SU-DHL-6 (cell line): ENCODE measurements at regions not wholly inside any gene's neighbourhood (a gene's known extent, or its start where the extent isn't known, plus 50 kb on each side); places are given as distances from the start of the nearest gene placed in this dataset.

Experiments used
- H2AFZ ChIP-seq: fragments of 200-600 bp; sonication (generic); 2 replicates; pipeline ENCODE4 v1.6.1; 2014; ENCODE audit warnings: low read depth, mild to moderate bottlenecking, moderate library complexity, mixed read lengths, antibody characterized with exemption, low read length; ENCODE audit not compliant: severe bottlenecking
- H3F3A ChIP-seq: fragments of 200-600 bp; shearing (Covaris generic); 2 replicates; pipeline ENCODE4 v1.6.0; 2016; ENCODE audit warnings: antibody characterized with exemption, mild to moderate bottlenecking; ENCODE audit not compliant: insufficient read depth
- H3K27ac ChIP-seq: fragments of 200-600 bp; sonication (generic); 2 replicates; pipeline ENCODE4 v1.5.1; 2016; ENCODE audit warnings: low read depth, mild to moderate bottlenecking, low read length, moderate library complexity, mixed read lengths
- H3K27me3 ChIP-seq: fragments of 200-600 bp; sonication (generic), shearing (Covaris generic); 2 replicates; pipeline ENCODE4 v1.6.0; 2014; ENCODE audit warnings: mild to moderate bottlenecking, low read length
- H3K36me3 ChIP-seq: fragments of 200-600 bp; sonication (generic); 2 replicates; pipeline ENCODE4 v1.6.1; 2014; ENCODE audit warnings: mild to moderate bottlenecking, low read length, mixed read lengths
- H3K4me2 ChIP-seq: fragments of 300-600, 200-600 bp; shearing (Covaris generic), sonication (generic); 2 replicates; pipeline ENCODE4 v1.6.0; 2014; ENCODE audit warnings: low read length, low read depth, mild to moderate bottlenecking; ENCODE audit not compliant: poor library complexity, severe bottlenecking
- H3K4me3 ChIP-seq: fragments of 200-600 bp; sonication (generic); 2 replicates; pipeline ENCODE4 v1.5.1; 2014; ENCODE audit warnings: antibody characterized with exemption, low read length, mild to moderate bottlenecking, mixed read lengths; ENCODE audit not compliant: insufficient read depth, poor library complexity, severe bottlenecking
- H3K79me2 ChIP-seq: fragments of 200-600 bp; sonication (generic); 2 replicates; pipeline ENCODE4 v1.6.1; 2014; ENCODE audit warnings: mild to moderate bottlenecking, low read length, moderate library complexity; ENCODE audit not compliant: insufficient read depth
- H3K9ac ChIP-seq: fragments of 200-600 bp; sonication (generic); 2 replicates; pipeline ENCODE4 v1.7.0; 2014; ENCODE audit warnings: mild to moderate bottlenecking, low read length
- H3K9me2 ChIP-seq: fragments of 200-600 bp; sonication (generic); replicated peaks from 2 replicates; pipeline ENCODE4 v1.6.1; 2014; ENCODE audit warnings: low read length; ENCODE audit not compliant: insufficient read depth
- H3K9me3 ChIP-seq: fragments of 200-600 bp; sonication (generic); 2 replicates; pipeline ENCODE4 v1.6.1; 2014; ENCODE audit warnings: low read length, mixed read lengths; ENCODE audit not compliant: insufficient read depth
- H4K20me1 ChIP-seq: fragments of 200-600 bp; sonication (generic); 2 replicates; pipeline ENCODE4 v1.6.1; 2014; ENCODE audit warnings: low read depth, mild to moderate bottlenecking, antibody characterized with exemption, low read length, moderate library complexity, mixed read lengths
- EZH2phosphoT487 ChIP-seq: fragments of 200-600 bp; sonication (generic), shearing (Covaris generic); conservative IDR thresholded peaks from 2 replicates; pipeline ENCODE4 v1.6.1; 2018; ENCODE audit warnings: mild to moderate bottlenecking, antibody characterized with exemption, low read length, moderate library complexity, mixed read lengths
- TF ChIP-seq, protein P1 (sequence below): fragments of 200-600 bp; sonication (generic); IDR thresholded peaks from one replicate; pipeline ENCODE4 v1.5.1; 2017; ENCODE audit warnings: antibody characterized with exemption, mild to moderate bottlenecking, low read length, moderate library complexity; ENCODE audit not compliant: insufficient read depth, poor library complexity, severe bottlenecking

DNA sequence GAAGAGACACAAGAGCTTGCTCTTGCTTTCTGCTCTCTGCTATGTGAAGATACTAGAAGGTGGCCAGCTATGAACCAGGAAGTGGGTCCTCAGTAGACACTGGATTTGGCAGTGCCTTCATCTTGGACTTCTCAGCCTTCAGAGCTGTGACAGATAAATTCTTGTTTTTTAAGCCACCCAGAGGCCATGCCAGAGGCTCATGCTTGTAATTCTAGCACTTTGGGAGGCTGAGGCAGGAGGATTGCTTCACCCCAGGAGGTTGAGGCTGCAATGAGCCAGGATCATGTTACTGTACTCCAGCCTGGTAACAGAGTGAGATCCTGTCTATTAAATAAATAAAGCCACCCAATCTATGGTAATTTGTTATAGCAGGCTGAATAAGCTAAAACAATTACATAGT, 185.5 kb upstream of the SALL4 start:
- no peaks in the 10 kb centered on the region for H3K36me3 ChIP-seq
- no peak overlapping the region for H3K4me3 ChIP-seq
- no peaks in the 10 kb centered on the region for H4K20me1 ChIP-seq
- TF ChIP-seq, protein P1, sequence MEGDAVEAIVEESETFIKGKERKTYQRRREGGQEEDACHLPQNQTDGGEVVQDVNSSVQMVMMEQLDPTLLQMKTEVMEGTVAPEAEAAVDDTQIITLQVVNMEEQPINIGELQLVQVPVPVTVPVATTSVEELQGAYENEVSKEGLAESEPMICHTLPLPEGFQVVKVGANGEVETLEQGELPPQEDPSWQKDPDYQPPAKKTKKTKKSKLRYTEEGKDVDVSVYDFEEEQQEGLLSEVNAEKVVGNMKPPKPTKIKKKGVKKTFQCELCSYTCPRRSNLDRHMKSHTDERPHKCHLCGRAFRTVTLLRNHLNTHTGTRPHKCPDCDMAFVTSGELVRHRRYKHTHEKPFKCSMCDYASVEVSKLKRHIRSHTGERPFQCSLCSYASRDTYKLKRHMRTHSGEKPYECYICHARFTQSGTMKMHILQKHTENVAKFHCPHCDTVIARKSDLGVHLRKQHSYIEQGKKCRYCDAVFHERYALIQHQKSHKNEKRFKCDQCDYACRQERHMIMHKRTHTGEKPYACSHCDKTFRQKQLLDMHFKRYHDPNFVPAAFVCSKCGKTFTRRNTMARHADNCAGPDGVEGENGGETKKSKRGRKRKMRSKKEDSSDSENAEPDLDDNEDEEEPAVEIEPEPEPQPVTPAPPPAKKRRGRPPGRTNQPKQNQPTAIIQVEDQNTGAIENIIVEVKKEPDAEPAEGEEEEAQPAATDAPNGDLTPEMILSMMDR = no peak
- TF ChIP-seq EZH2phosphoT487 = no peak
- no peaks in the 10 kb centered on the region for H3F3A ChIP-seq
- H3K9ac ChIP-seq = no peak overlapping the region
- no peaks in the 10 kb centered on the region for H3K9me2 ChIP-seq
- no peaks in the 10 kb centered on the region for H3K79me2 ChIP-seq
- no peak overlapping the region for H2AFZ ChIP-seq
- H3K9me3 ChIP-seq = no peaks in the 10 kb centered on the region
- no peak overlapping the region for H3K4me2 ChIP-seq
- H3K27ac ChIP-seq = no peak overlapping the region
- no peaks in the 10 kb centered on the region for H3K27me3 ChIP-seq

DNA sequence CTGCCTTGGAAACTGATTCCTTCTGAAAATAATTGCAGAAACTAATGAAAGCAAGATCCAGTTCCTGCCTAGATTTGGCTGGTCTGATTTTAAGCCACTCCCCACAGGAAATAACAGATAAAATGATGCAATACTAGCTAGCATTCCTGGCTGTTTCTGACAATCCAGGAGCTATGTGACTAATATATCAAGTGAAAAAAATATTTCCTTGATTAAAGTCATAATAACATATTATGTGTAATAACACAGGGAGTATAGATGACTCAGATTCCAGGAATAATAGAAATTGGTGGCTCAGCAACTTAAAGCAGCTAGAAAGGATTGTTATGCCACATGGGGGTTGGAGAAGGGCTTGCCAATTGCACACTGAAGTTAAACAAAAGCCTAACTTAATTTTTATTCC, 182.7 kb upstream of the SALL4 start:
- Histone ChIP-seq H3K4me3 (no peak overlapping the region), H3K27me3 (no peaks in the 10 kb centered on the region), H3F3A (no peaks in the 10 kb centered on the region), H3K36me3 (no peaks in the 10 kb centered on the region), H2AFZ (no peak overlapping the region), H3K9me2 (no peaks in the 10 kb centered on the region), H3K4me2 (no peak overlapping the region), H3K27ac (no peak overlapping the region), H3K9ac (no peak overlapping the region), H4K20me1 (no peaks in the 10 kb centered on the region), H3K79me2 (no peaks in the 10 kb centered on the region), H3K9me3 (no peaks in the 10 kb centered on the region)
- TF ChIP-seq EZH2phosphoT487 = no peak
- TF ChIP-seq, protein P1 = no peak

DNA sequence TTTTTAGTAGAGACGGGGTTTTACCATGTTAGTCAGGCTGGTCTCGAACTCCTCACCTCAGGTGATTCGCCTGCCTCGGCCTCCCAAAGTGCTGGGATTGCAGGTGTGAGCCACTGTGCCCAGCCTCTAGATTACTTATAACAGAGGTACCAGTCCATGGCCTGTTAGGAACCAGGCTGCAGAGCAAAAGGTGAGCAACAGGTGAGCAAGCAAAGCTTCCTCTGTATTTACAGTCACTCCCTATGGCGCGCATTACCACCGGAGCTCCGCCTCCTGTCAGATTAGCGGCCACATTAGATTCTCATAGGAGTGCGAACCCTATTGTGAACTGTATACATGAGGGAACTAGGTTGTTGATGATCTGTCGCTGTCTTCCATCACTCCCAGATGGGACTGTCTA, 178.0 kb upstream of the SALL4 start:
- Histone ChIP-seq H3K9ac (no peak overlapping the region), H3K4me2 (no peak overlapping the region), H3K4me3 (no peak overlapping the region), H3K9me2 (no peaks in the 10 kb centered on the region), H2AFZ (no peak overlapping the region), H3F3A (no peaks in the 10 kb centered on the region), H3K27me3 (no peaks in the 10 kb centered on the region), H3K9me3 (peaks cover 5% of the 10 kb centered on the region; the same call in 1 of the 2 replicates), H3K79me2 (no peaks in the 10 kb centered on the region), H3K36me3 (no peaks in the 10 kb centered on the region), H4K20me1 (no peaks in the 10 kb centered on the region), H3K27ac (no peak overlapping the region)
- TF ChIP-seq, protein P1 = no peak
- TF ChIP-seq EZH2phosphoT487 = no peak
